ENCODE measurements at regions not wholly inside any gene's neighbourhood (a gene's known extent, or its start where the extent isn't known, plus 50 kb on each side); places are given as distances from the start of the nearest gene placed in this dataset.

DNA sequence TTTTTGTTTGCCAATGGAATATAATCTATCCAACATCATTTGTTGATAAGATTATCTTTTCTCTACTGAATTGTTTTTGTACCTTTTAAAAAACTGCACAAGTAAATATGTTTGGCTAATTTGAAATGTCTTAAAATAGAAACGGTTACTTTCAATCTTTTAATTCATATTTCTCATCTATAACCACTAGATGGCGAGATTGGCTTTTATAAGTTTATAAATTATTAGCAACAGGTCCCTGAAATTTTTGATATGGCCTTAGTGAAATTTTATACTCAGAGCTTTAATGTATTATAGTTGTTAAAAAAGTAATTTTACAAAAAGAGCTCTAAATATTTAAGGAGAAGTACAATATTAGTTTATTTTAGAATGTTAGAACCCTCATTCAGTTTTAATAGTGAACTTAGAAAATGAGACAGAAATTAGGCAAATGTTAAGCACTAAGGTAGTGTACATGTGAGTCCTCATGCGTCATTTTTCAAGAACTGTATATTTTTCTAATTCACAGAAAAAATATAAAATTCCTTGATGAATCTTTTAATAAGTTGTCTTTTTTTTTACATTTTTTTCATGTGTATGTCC lies 592.5 kb downstream of the ARL4A start:
- no peak for DNase-seq (ENCODE audit: low read depth)
- TF ChIP-seq, protein P1, sequence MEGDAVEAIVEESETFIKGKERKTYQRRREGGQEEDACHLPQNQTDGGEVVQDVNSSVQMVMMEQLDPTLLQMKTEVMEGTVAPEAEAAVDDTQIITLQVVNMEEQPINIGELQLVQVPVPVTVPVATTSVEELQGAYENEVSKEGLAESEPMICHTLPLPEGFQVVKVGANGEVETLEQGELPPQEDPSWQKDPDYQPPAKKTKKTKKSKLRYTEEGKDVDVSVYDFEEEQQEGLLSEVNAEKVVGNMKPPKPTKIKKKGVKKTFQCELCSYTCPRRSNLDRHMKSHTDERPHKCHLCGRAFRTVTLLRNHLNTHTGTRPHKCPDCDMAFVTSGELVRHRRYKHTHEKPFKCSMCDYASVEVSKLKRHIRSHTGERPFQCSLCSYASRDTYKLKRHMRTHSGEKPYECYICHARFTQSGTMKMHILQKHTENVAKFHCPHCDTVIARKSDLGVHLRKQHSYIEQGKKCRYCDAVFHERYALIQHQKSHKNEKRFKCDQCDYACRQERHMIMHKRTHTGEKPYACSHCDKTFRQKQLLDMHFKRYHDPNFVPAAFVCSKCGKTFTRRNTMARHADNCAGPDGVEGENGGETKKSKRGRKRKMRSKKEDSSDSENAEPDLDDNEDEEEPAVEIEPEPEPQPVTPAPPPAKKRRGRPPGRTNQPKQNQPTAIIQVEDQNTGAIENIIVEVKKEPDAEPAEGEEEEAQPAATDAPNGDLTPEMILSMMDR (IDR thresholded peaks at IDR 0.05; ENCODE audit: insufficient read depth, low read depth, low read length): peak; percentile 27
- Histone ChIP-seq H3K4me3 (ENCODE audit: low read depth, low read length) (no peak overlapping the region), H3K27me3 (ENCODE audit: control insufficient read depth, insufficient read depth, low read length) (no peaks in the 10 kb centered on the region), H3K36me3 (ENCODE audit: control insufficient read depth, insufficient read depth, low read length) (no peaks in the 10 kb centered on the region)
- ChIA-PET CTCF (interaction anchor here (0.8 to 4.5 kb wide), 4 partner anchors 709 to 1412 kb away, joined by 3 to 42 read pairs (median 10); partner anchors contain the start of gene ETV1), POLR2A (no interaction called here)

DNA sequence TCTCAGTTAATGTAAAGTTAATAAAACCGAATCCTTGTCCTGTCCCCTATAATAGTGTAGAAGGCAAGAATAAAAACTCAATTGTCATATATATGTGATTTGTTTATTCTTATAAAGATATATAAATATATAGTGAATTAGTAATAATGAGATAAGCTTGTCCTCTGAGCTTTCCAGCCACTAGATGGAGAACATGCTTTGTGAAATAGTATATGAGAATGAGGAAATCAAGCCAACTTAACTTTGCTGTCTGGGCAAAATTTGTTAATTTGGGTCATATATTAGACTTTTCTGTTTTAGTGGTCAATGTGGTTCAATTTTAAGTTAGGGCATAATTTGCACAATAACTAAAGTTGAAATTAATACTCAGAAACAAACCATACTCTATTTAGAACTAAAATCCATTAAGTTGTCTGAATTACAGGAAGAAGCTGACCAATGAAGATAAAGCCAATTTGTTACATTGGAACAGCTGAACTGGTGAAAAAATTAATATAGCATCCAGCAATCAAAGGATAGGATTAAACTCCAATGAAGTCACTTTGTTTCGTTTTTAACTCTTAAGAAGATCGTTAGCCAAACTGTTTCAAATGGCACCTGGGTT lies 595.0 kb downstream of the ARL4A start:
- DNase-seq (ENCODE audit: low read depth): no peak
- no peaks in the 10 kb centered on the region for H3K27me3 ChIP-seq (ENCODE audit: control insufficient read depth, insufficient read depth, low read length)
- no peak overlapping the region for H3K4me3 ChIP-seq (ENCODE audit: low read depth, low read length)
- TF ChIP-seq, protein P1 (IDR thresholded peaks at IDR 0.05; ENCODE audit: insufficient read depth, low read depth, low read length): peak; percentile 52
- ChIA-PET POLR2A (no interaction called here), CTCF (interaction anchor here (1.2 to 4.5 kb wide), 3 partner anchors 1174 to 1409 kb away, joined by 5 to 42 read pairs (median 16); no protein-coding TSS in a partner anchor)
- no peaks in the 10 kb centered on the region for H3K36me3 ChIP-seq (ENCODE audit: control insufficient read depth, insufficient read depth, low read length)

DNA sequence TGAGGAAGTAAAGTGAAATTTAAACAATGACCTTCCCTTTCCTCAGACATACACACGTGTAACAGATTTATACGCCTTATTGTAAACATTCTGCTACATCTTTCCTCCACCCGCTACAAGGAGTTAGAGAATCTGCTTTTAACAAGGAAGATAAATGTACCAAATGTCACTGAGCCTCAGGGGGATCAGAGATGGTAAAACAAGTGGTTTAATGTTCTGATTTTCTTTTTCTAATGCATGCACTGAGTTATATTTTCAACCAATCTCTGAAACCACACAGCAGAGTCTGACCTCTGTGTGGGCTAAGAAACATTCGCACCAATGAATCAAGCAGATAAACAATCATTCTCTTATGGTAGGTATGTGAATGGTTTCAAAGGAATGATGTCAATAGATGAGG lies 599.5 kb downstream of the ARL4A start:
- no peak overlapping the region for H3K4me3 ChIP-seq (ENCODE audit: low read depth, low read length)
- CTCF ChIA-PET: no interaction called here
- TF ChIP-seq, protein P1 (IDR thresholded peaks at IDR 0.05; ENCODE audit: insufficient read depth, low read depth, low read length): no peak
- DNase-seq (ENCODE audit: low read depth): no peak
- H3K27me3 ChIP-seq (ENCODE audit: control insufficient read depth, insufficient read depth, low read length): no peaks in the 10 kb centered on the region
- POLR2A ChIA-PET: no interaction called here
- no peaks in the 10 kb centered on the region for H3K36me3 ChIP-seq (ENCODE audit: control insufficient read depth, insufficient read depth, low read length)

- POLR2A ChIA-PET: no interaction called here
- TF ChIP-seq, protein P1 (IDR thresholded peaks at IDR 0.05; ENCODE audit: insufficient read depth, low read depth, low read length): no peak
- no peaks in the 10 kb centered on the region for H3K27me3 ChIP-seq (ENCODE audit: control insufficient read depth, insufficient read depth, low read length)
- CTCF ChIA-PET: no interaction called here
- no peak for DNase-seq (ENCODE audit: low read depth)
- H3K36me3 ChIP-seq (ENCODE audit: control insufficient read depth, insufficient read depth, low read length): no peaks in the 10 kb centered on the region
- no peak overlapping the region for H3K4me3 ChIP-seq (ENCODE audit: low read depth, low read length)
Measured at GRCh38 chr7:13288516-13288915, 601.1 kb downstream of the ARL4A start.

DNA sequence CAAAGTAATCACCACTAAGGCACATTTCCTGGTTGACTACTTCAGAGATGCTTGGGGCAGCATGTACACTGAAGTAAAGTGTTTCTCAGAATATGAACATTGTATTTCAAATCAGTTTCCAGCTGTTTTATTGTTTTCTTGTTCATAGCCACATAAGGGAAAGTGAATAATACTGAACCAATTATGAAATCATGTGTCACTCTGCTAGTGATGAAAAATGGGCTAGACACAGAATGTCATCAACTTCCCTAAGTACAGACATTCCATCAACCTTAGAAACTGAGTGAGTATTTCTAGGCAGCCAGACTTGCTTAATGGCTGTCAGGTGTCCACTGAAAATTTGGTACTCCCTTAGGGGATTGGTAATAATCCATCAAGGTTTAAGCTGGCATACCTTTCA lies 603.5 kb downstream of the ARL4A start:
- TF ChIP-seq, protein P1 (IDR thresholded peaks at IDR 0.05; ENCODE audit: insufficient read depth, low read depth, low read length): no peak
- Histone ChIP-seq H3K27me3 (ENCODE audit: control insufficient read depth, insufficient read depth, low read length) (no peaks in the 10 kb centered on the region), H3K4me3 (ENCODE audit: low read depth, low read length) (no peak overlapping the region), H3K36me3 (ENCODE audit: control insufficient read depth, insufficient read depth, low read length) (no peaks in the 10 kb centered on the region)
- CTCF ChIA-PET: no interaction called here
- DNase-seq (ENCODE audit: low read depth): no peak
- POLR2A ChIA-PET: no interaction called here

Measured in BJ (cell line).